ENCODE measurements at regions not wholly inside any gene's neighbourhood (a gene's known extent, or its start where the extent isn't known, plus 50 kb on each side); places are given as distances from the start of the nearest gene placed in this dataset.
"Not testable (repeated sequence)": the region's sequence is repeated elsewhere in the genome, so short reads cannot be mapped to it uniquely, and the experiment has no call there.

GRCh38 chr3:104939196-104939595 lies 427.5 kb upstream of the ALCAM start:
- no peak for DNase-seq (ENCODE audit: low spot score)

DNA sequence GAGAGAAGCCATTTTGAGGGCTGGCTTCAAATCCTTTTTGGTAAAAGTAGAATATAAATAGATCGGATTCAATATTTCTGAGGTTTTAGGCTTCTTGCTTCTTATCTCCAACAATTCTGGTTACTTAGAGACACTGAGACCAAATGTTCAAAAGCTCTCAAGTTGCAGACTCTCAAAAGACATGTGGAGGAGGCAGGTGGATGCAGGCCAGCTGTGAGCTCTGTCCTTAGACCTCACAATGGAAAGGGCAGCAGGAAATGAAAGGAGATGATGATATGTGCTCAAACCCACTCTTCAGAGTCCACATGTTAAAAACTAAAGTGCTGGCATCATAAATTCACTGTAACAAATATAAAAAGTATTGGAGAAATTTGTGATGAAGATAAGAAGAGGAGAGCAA lies 424.9 kb upstream of the ALCAM start:
- DNase-seq (ENCODE audit: low spot score), result no peak

DNA sequence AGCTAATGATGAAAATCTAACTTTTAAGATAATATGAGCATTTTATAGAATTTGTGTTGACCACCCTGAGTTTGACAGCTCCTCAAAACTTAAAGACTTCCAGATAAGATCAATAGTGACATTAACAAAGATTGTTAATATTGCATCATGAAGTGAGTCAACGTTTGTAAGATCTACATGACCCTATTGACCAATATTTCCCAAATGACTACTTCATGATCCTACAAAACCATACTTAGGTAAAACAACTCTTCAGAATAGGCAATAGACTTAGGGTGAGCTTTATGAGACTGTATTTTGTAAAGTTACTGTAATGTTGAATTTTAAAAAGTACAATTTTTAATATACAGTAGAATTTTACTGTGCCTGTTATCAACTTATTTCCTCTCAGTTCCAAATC lies 422.7 kb upstream of the ALCAM start:
- no peak for DNase-seq (ENCODE audit: low spot score)

- no peak for DNase-seq (ENCODE audit: low spot score)
Measured at GRCh38 chr3:104947943-104948342, 418.8 kb upstream of the ALCAM start.

GRCh38 chr3:104949810-104950209 lies 416.9 kb upstream of the ALCAM start:
- not testable (repeated sequence) for DNase-seq (ENCODE audit: low spot score)

GRCh38 chr3:104951426-104951825 lies 415.3 kb upstream of the ALCAM start:
- no peak for DNase-seq (ENCODE audit: low spot score)

DNA sequence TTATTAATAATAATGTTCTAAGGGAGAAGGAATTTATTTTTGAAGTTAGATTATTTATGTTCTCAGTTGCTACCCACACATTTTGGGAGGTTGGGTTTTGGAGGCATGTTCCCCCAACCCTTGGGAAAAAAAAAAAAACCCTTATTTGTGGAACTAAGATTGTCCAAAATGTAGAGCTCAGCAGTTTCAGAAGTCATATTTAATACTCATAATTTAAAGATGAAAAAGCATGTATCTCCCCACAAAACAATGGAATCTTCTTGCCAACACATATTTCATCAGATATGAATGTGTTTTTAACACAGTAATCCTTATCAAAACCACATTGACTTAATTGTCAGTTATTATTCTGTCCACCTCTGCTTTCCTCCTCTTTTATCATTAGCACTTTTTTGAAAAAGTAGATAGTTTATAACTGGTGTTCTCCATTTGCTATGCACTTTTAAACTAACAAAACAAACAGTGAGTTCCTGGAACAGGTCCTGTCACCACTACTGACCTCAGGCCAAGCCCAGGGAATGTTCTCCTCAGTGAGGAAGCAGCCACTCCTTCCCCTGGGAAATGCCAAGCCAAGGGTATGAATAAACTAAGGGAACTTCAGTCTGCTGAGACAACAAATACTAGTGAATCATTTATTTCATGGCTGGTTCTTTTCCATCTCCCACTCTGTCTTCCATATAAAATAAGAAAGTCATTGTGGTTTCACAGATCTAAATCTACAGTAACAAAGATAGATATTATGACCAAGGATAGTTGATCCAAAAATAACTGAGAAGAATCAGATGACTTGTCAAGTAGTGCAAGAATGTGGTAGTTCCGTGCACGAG lies 414.4 kb upstream of the ALCAM start:
- DNase-seq (ENCODE audit: low spot score), result peak; percentile 97

DNA sequence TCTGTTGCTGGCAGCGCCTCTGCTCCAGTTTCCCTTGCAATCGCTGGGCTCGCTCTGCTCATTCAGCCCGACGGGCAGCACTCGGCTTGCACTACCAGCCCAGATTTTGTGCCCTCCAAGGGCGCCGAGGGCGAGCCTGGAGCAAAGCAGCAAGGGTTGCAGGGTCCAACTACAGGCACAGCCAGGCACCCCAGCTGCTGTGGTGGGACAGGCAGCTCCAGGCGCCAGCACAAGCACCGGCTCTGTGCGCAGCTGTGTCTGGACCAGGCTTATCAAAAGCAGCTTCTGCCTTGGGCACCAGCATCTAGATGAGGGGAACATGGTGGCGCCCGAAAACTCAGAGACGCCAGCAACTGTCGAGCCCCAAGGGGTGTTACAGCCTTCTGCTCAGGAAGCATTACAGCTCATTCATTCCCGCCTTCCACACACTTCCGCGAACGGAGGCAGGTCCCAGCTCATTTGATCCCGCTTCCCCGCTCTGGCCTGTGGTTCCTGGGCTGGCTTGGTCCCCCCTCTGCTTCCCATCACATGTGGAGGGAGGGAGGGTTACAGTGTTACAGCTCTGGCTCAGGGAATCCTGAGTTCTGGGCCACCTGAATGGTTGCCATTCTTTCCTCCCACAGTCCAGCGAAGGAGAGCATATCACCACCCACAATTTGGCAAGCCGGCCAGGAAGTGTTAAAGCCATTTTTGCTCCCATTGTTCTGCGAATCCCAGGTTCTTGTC lies 409.9 kb upstream of the ALCAM start:
- DNase-seq (ENCODE audit: low spot score), result no peak

DNA sequence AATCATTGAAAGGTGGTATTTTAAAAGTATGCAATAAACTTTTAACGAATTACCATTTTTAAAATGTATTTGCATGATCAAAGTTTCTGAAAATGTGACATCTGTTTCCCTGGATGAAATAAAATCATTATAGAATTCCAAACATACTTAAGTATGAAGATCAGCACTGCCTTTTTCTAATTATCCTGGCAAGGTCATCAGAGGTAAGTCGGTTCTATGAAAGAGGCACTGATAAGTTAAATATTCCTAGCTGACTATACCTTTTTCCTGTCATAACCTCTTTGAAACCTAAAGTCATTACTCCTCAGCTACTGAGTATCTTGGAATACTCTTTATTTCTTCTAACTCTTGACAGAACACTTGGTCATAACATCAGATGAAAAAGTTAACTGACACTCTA lies 406.1 kb upstream of the ALCAM start:
- no peak for DNase-seq (ENCODE audit: low spot score)

DNA sequence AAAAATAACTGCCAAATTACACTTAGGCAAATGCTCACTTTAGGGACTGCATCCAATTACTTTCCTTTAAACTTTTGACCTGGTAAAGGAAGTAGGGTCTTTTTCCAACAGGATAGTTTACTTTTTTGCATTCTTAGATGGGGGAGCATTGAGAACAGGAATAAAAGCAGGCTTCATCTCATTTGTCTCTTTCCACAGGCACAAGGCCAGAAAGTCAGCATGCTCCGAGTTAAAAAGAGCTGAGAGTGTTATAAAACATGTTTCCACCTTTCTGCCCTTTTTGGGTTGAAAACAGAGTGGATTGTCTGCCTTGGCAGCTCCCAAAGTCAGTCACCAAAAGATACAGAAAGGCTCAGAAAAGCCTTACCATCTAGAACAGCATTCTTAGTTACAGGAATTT lies 404.9 kb upstream of the ALCAM start:
- no peak for DNase-seq (ENCODE audit: low spot score)

DNA sequence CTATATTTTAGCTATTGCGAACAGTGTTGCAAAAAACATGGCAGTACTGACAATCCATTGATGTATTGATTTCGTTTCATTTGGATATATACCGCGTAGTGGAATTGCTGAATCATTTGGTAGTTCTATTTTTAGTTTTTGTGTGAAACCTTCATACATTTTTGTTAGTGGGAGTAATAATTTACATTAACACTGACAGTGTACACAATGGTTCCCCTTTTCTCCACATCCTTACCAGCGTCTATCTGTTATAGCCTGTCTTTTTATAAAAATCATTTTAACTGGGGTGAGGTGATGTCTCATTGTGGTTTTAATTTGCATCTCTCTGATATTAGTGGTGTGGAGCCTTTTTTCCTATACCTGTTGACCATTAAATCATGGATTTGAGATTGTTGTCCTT lies 392.4 kb upstream of the ALCAM start:
- DNase-seq (ENCODE audit: low spot score), result no peak

- DNase-seq (ENCODE audit: low spot score), result no peak
Measured at GRCh38 chr3:104977719-104978118, 389.0 kb upstream of the ALCAM start.

DNA sequence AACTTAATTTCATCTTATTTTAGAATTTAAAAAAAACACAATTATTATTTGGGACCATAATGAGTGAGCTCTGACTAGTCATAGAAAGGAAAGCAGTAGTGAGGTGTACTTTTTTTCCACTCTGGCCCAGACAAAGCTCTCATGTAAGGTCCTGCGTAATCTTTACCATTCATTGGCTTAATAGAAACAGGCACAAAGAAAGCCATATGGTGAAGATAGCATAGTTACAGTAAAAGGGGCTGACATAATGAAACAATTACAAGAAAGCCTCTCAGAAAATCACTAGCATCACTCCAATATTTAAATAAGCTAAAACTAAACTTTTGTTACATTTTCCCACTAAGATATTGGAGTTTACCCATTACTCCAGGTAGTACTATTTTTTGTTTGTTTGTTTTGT lies 384.6 kb upstream of the ALCAM start:
- DNase-seq (ENCODE audit: low spot score), result no peak

DNA sequence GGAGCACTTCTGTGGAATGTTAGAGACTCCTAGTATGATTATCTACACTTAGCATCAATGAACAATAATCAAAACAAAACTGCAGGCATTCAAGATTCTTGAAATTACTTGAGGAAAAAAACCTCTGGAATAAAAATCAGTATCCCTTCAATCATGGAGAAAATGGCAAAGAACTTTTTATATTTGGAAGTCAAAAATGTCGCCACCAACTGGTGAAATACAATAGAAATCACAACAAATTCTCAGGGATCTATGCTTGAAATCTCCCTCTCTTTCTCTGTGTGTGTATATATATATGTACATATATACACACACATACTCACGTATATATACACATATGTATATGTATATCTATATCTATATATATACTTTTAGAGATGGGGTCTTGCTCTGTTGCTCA lies 378.9 kb upstream of the ALCAM start:
- no peak for DNase-seq (ENCODE audit: low spot score)

- no peak for DNase-seq (ENCODE audit: low spot score)
Measured at GRCh38 chr3:104988496-104988895, 378.2 kb upstream of the ALCAM start.

- no peak for DNase-seq (ENCODE audit: low spot score)
Measured at GRCh38 chr3:104989878-104990277, 376.8 kb upstream of the ALCAM start.

- no peak for DNase-seq (ENCODE audit: low spot score)
Measured at GRCh38 chr3:104990758-104991157, 376.0 kb upstream of the ALCAM start.

GRCh38 chr3:104992676-104993075 lies 374.0 kb upstream of the ALCAM start:
- no peak for DNase-seq (ENCODE audit: low spot score)

- no peak for DNase-seq (ENCODE audit: low spot score)
Measured at GRCh38 chr3:105006164-105006563, 360.5 kb upstream of the ALCAM start.

DNA sequence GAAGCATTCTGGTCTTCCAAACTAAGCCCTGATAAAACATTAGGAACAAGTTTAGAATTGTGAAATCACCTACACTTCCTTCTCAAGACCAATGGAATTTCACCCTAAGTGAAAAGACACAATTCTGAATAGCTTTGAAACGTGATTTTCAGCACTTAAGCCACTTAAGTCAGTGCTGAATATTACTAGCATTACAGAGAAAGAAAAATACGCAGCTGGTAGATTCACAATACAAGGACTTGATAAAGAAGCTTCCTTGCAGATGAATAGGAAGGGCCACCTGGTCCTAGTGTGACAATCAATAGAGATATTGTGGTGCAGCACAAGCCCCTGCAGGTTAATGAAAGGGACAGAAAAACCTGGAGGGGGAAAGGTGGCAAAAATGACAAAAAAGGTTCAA lies 353.1 kb upstream of the ALCAM start:
- DNase-seq (ENCODE audit: low spot score), result no peak

DNA sequence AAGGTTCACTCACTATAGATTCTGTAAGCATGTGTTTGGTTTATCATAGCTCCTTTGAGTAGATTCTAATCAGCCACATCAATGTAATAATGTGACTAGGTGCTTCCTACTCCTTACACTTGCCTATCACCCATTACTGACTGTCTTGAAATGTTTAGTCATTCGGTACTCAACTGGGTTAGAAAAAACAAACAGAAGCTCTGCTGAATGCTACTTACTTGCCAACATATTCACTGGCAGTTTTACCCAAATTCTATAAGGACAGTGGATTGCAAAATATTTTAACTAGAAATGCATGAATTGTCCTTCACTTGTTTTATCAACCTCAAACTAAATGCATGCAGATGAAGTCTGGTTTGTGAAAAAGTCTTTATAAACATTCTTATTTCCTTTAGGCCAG lies 352.1 kb upstream of the ALCAM start:
- DNase-seq (ENCODE audit: low spot score), result no peak

- DNase-seq (ENCODE audit: low spot score), result no peak
Measured at GRCh38 chr3:105022813-105023212, 343.9 kb upstream of the ALCAM start.

- no peak for DNase-seq (ENCODE audit: low spot score)
Measured at GRCh38 chr3:105030211-105030610, 336.5 kb upstream of the ALCAM start.

GRCh38 chr3:105032541-105032940 lies 334.2 kb upstream of the ALCAM start:
- DNase-seq (ENCODE audit: low spot score), result no peak
